MM.1S (cell line): ENCODE measurements at regions not wholly inside any gene's neighbourhood (a gene's known extent, or its start where the extent isn't known, plus 50 kb on each side); places are given as distances from the start of the nearest gene placed in this dataset.

Experiments used
- DNase-seq: peaks from one replicate; pipeline ENCODE4 v3.0.0-alpha.2; 2015
- H2AFZ ChIP-seq: fragments of 300-600 bp; sonication (generic); 2 replicates; pipeline ENCODE4 v1.6.0; 2016; ENCODE audit warnings: antibody characterized with exemption, low read length
- H3F3A ChIP-seq: fragments of 300-600 bp; sonication (generic); 2 replicates; pipeline ENCODE4 v1.6.1; 2016; ENCODE audit warnings: mild to moderate bottlenecking, antibody characterized with exemption, low read length, moderate library complexity, mixed read lengths; ENCODE audit not compliant: insufficient read depth
- H3K27ac ChIP-seq: fragments of 300-600 bp; sonication (generic); 2 replicates; pipeline ENCODE4 v1.5.1; 2016; ENCODE audit warnings: mild to moderate bottlenecking, low read length
- H3K27me3 ChIP-seq: fragments of 300-600 bp; sonication (generic); replicated peaks from 2 replicates; pipeline ENCODE4 v1.6.0; 2016; ENCODE audit warnings: low read length; ENCODE audit not compliant: insufficient read depth
- H3K36me3 ChIP-seq: fragments of 300-600 bp; sonication (generic); replicated peaks from 2 replicates; pipeline ENCODE4 v1.6.1; 2016; ENCODE audit warnings: mild to moderate bottlenecking, low read length, mixed read lengths; ENCODE audit not compliant: insufficient read depth
- H3K4me1 ChIP-seq: fragments of 300-600 bp; sonication (generic); 2 replicates; pipeline ENCODE4 v1.6.1; 2016; ENCODE audit warnings: low read length, mixed read lengths
- H3K4me2 ChIP-seq: fragments of 300-600 bp; sonication (generic); 2 replicates; pipeline ENCODE4 v1.6.0; 2016; ENCODE audit warnings: low read depth, low read length
- H3K4me3 ChIP-seq: fragments of 300-600 bp; sonication (generic); 2 replicates; pipeline ENCODE4 v1.5.1; 2016; ENCODE audit warnings: low read length, mixed read lengths
- H3K79me2 ChIP-seq: fragments of 300-600 bp; sonication (generic); 2 replicates; pipeline ENCODE4 v1.6.1; 2016; ENCODE audit warnings: mixed run types, low read length, mixed read lengths
- H3K9ac ChIP-seq: fragments of 300-600 bp; sonication (generic); 2 replicates; pipeline ENCODE4 v1.6.1; 2016; ENCODE audit warnings: low read length, mixed read lengths
- H3K9me2 ChIP-seq: fragments of 300-600 bp; sonication (generic); replicated peaks from 2 replicates; pipeline ENCODE4 v1.6.1; 2016; ENCODE audit warnings: mild to moderate bottlenecking, low read length, mixed read lengths; ENCODE audit not compliant: insufficient read depth
- H3K9me3 ChIP-seq: fragments of 300-600 bp; sonication (generic); replicated peaks from 2 replicates; pipeline ENCODE4 v1.6.1; 2016; ENCODE audit warnings: mild to moderate bottlenecking, low read length, mixed read lengths; ENCODE audit not compliant: insufficient read depth
- H4K20me1 ChIP-seq: fragments of 300-600 bp; sonication (generic); 2 replicates; pipeline ENCODE4 v1.6.1; 2016; ENCODE audit warnings: mild to moderate bottlenecking, low read length, moderate library complexity, mixed read lengths; ENCODE audit not compliant: insufficient read depth
- CTCF ChIP-seq: fragments of 300-600 bp; sonication (generic); IDR thresholded peaks from 2 replicates; pipeline ENCODE4 v1.5.1; 2016; ENCODE audit warnings: antibody characterized with exemption, low read length, mixed read lengths
- EZH2 ChIP-seq: fragments of 300-600 bp; sonication (generic); optimal IDR thresholded peaks from 2 replicates; pipeline ENCODE3; 2017; ENCODE audit warnings: low read depth, mild to moderate bottlenecking, antibody characterized with exemption, low read length, mixed read lengths
- EZH2phosphoT487 ChIP-seq: fragments of 300-600 bp; sonication (generic); IDR thresholded peaks from 2 replicates; pipeline ENCODE4 v1.6.1; 2018; ENCODE audit warnings: antibody characterized with exemption, low read length

GRCh38 chr7:40935435-40935834 lies 767.5 kb downstream of the INHBA start:
- Histone ChIP-seq H3K4me3 (no peak overlapping the region), H2AFZ (no peak overlapping the region), H4K20me1 (no peaks in the 10 kb centered on the region), H3K36me3 (no peaks in the 10 kb centered on the region), H3K9me2 (no peaks in the 10 kb centered on the region), H3K4me1 (no peaks in the 10 kb centered on the region), H3K9ac (no peak overlapping the region), H3K27me3 (no peaks in the 10 kb centered on the region), H3K27ac (no peak overlapping the region), H3K79me2 (no peaks in the 10 kb centered on the region), H3K9me3 (no peaks in the 10 kb centered on the region; the same call in 1 of the 2 replicates), H3F3A (no peaks in the 10 kb centered on the region), H3K4me2 (no peak overlapping the region)
- no peak for TF ChIP-seq EZH2
- TF ChIP-seq CTCF: no peak
- no peak for TF ChIP-seq EZH2phosphoT487
- no peak for DNase-seq

- TF ChIP-seq EZH2 (no peak), CTCF (no peak), EZH2phosphoT487 (no peak)
- DNase-seq: no peak
Measured at GRCh38 chr7:40923626-40924025, 779.3 kb downstream of the INHBA start.

GRCh38 chr7:40922316-40922670 lies 780.6 kb downstream of the INHBA start:
- no peaks in the 10 kb centered on the region for H4K20me1 ChIP-seq
- no peak for DNase-seq
- H3K79me2 ChIP-seq: no peaks in the 10 kb centered on the region
- H3K27me3 ChIP-seq: no peaks in the 10 kb centered on the region
- no peaks in the 10 kb centered on the region for H3F3A ChIP-seq
- no peak overlapping the region for H2AFZ ChIP-seq
- no peaks in the 10 kb centered on the region for H3K36me3 ChIP-seq
- no peak overlapping the region for H3K4me2 ChIP-seq
- no peak overlapping the region for H3K4me3 ChIP-seq
- no peaks in the 10 kb centered on the region for H3K9me2 ChIP-seq
- TF ChIP-seq EZH2 (no peak), CTCF (no peak), EZH2phosphoT487 (no peak)
- no peak overlapping the region for H3K9ac ChIP-seq
- H3K9me3 ChIP-seq: no peaks in the 10 kb centered on the region
- no peak overlapping the region for H3K27ac ChIP-seq
- no peaks in the 10 kb centered on the region for H3K4me1 ChIP-seq

More at GRCh38 chr7:40923626-40924025, 779.3 kb downstream of the INHBA start:
- H3K4me3 ChIP-seq: no peak overlapping the region
- H2AFZ ChIP-seq: no peak overlapping the region
- no peaks in the 10 kb centered on the region for H3K36me3 ChIP-seq
- H3K27me3 ChIP-seq: no peaks in the 10 kb centered on the region
- H3K9me2 ChIP-seq: no peaks in the 10 kb centered on the region
- H3K9ac ChIP-seq: no peak overlapping the region
- H3K4me1 ChIP-seq: no peaks in the 10 kb centered on the region
- H3K9me3 ChIP-seq: no peaks in the 10 kb centered on the region
- H3K4me2 ChIP-seq: no peak overlapping the region
- no peaks in the 10 kb centered on the region for H3K79me2 ChIP-seq
- H4K20me1 ChIP-seq: no peaks in the 10 kb centered on the region
- H3K27ac ChIP-seq: no peak overlapping the region
- H3F3A ChIP-seq: no peaks in the 10 kb centered on the region
